Retinal pigment epithelial cell (primary cell): ENCODE measurements at regions not wholly inside any gene's neighbourhood (a gene's known extent, or its start where the extent isn't known, plus 50 kb on each side); places are given as distances from the start of the nearest gene placed in this dataset.

Experiments
- DNase-seq: peaks from one replicate; pipeline ENCODE4 v3.0.0-alpha.2; 2010; ENCODE audit warnings: low read depth
- H3K4me3 ChIP-seq: 2 replicates; pipeline ENCODE4 v1.5.1; 2011; ENCODE audit warnings: mild to moderate bottlenecking, low read length, control low read depth, moderate library complexity
- CTCF ChIP-seq: conservative IDR thresholded peaks from 2 replicates; pipeline ENCODE4 v1.5.1; 2011; ENCODE audit warnings: low read depth, low read length, control low read depth, inconsistent platforms

GRCh38 chr17:13240851-13241250 lies 223.0 kb upstream of the ELAC2 start:
- H3K4me3 ChIP-seq = no peak overlapping the region
- DNase-seq = no peak
- no peak for TF ChIP-seq CTCF

- TF ChIP-seq CTCF = no peak
- no peak for DNase-seq
- no peak overlapping the region for H3K4me3 ChIP-seq
Observed at GRCh38 chr17:13230350-13231264, 212.8 kb upstream of the ELAC2 start.

- no peak for TF ChIP-seq CTCF
- no peak overlapping the region for H3K4me3 ChIP-seq
- DNase-seq = no peak
Observed at GRCh38 chr17:13228225-13228624, 210.4 kb upstream of the ELAC2 start.

GRCh38 chr17:13222975-13223374 lies 205.1 kb upstream of the ELAC2 start:
- TF ChIP-seq CTCF = no peak
- H3K4me3 ChIP-seq = no peak overlapping the region
- no peak for DNase-seq

- no peak for TF ChIP-seq CTCF
- no peak for DNase-seq
- no peak overlapping the region for H3K4me3 ChIP-seq
Observed at GRCh38 chr17:13212860-13213259, 195.0 kb upstream of the ELAC2 start.

- no peak for TF ChIP-seq CTCF
- no peak for DNase-seq
- no peak overlapping the region for H3K4me3 ChIP-seq
Observed at GRCh38 chr17:13209081-13209480, 191.3 kb upstream of the ELAC2 start.

- H3K4me3 ChIP-seq = no peak overlapping the region
- DNase-seq = no peak
- TF ChIP-seq CTCF = no peak
Observed at GRCh38 chr17:13204607-13205237, 186.9 kb upstream of the ELAC2 start.
